Neural cell (in vitro differentiated cells): ENCODE measurements at regions not wholly inside any gene's neighbourhood (a gene's known extent, or its start where the extent isn't known, plus 50 kb on each side); places are given as distances from the start of the nearest gene placed in this dataset.
A peak's percentile ranks its signal among the peaks of the same experiment; 100 is the strongest.

Experiments used
- H2AFZ ChIP-seq: fragments of 200-600, 300-800 bp; sonication (generic), shearing (Covaris generic); 2 replicates; pipeline ENCODE4 v1.6.0; 2014; ENCODE audit warnings: low read depth, mild to moderate bottlenecking, antibody characterized with exemption, low read length, moderate library complexity
- H3F3A ChIP-seq: fragments of 200-600 bp; shearing (Covaris generic); 2 replicates; pipeline ENCODE4 v1.6.1; 2016; ENCODE audit warnings: mild to moderate bottlenecking, moderate library complexity, mixed read lengths, antibody characterized with exemption, low read length; ENCODE audit not compliant: insufficient read depth, poor library complexity, severe bottlenecking
- H3K27ac ChIP-seq: fragments of 200-600, 300-800 bp; sonication (generic), shearing (Covaris generic); 2 replicates; pipeline ENCODE4 v1.5.1; 2014; ENCODE audit warnings: mild to moderate bottlenecking, low read length, moderate library complexity
- H3K27me3 ChIP-seq: fragments of 300-800, 200-600 bp; sonication (generic), shearing (Covaris generic); 2 replicates; pipeline ENCODE4 v1.6.0; 2014; ENCODE audit warnings: mild to moderate bottlenecking, low read depth, low read length, moderate library complexity; ENCODE audit not compliant: insufficient read depth
- H3K36me3 ChIP-seq: fragments of 300-800, 200-600 bp; sonication (generic), shearing (Covaris generic); 2 replicates; pipeline ENCODE4 v1.5.1; 2014; ENCODE audit warnings: mild to moderate bottlenecking, antibody characterized with exemption, low read length, moderate library complexity; ENCODE audit not compliant: insufficient read depth
- H3K4me2 ChIP-seq: fragments of 300-800, 200-600 bp; sonication (generic), shearing (Covaris generic); 2 replicates; pipeline ENCODE4 v1.6.0; 2014; ENCODE audit warnings: mild to moderate bottlenecking, low read length
- H3K4me3 ChIP-seq: fragments of 300-800, 200-600 bp; sonication (generic), shearing (Covaris generic); 2 replicates; pipeline ENCODE4 v1.5.1; 2014; ENCODE audit warnings: mild to moderate bottlenecking, low read length, moderate library complexity
- H3K79me2 ChIP-seq: fragments of 200-600 bp; shearing (Covaris generic); replicated peaks from 2 replicates; pipeline ENCODE4 v1.6.0; 2014; ENCODE audit warnings: mild to moderate bottlenecking, low read length, moderate library complexity; ENCODE audit not compliant: insufficient read depth
- H3K9ac ChIP-seq: fragments of 300-800, 200-600 bp; sonication (generic), shearing (Covaris generic); 2 replicates; pipeline ENCODE4 v1.6.1; 2016; ENCODE audit warnings: mild to moderate bottlenecking, low read length, mixed read lengths
- H3K9me2 ChIP-seq: fragments of 200-600 bp; shearing (Covaris generic); 2 replicates; pipeline ENCODE4 v1.6.1; 2016; ENCODE audit warnings: mild to moderate bottlenecking, low read length, mixed read lengths; ENCODE audit not compliant: insufficient read depth
- H3K9me3 ChIP-seq: fragments of 200-600, 300-800 bp; sonication (generic), shearing (Covaris generic); 2 replicates; pipeline ENCODE4 v1.6.1; 2016; ENCODE audit warnings: mild to moderate bottlenecking, mixed run types, low read length, moderate library complexity, mixed read lengths
- H4K20me1 ChIP-seq: fragments of 200-600 bp; shearing (Covaris generic); 2 replicates; pipeline ENCODE4 v1.6.1; 2016; ENCODE audit warnings: mild to moderate bottlenecking, mixed run types; ENCODE audit not compliant: insufficient read depth
- CTCF ChIP-seq: fragments of 450-650 bp; IDR thresholded peaks from 2 replicates; pipeline ENCODE4 v1.5.1; 2014; ENCODE audit warnings: antibody characterized with exemption, mild to moderate bottlenecking, moderate library complexity; ENCODE audit not compliant: poor library complexity, severe bottlenecking
- EP300 ChIP-seq: fragments of 450-650 bp; conservative IDR thresholded peaks from 2 replicates; pipeline ENCODE4 v1.6.1; 2014; ENCODE audit warnings: antibody characterized with exemption, mild to moderate bottlenecking, moderate library complexity; ENCODE audit not compliant: poor library complexity, severe bottlenecking
- EZH2 ChIP-seq: fragments of 200-600, 300-800 bp; shearing (Covaris generic), sonication (generic); IDR thresholded peaks from 2 replicates; pipeline ENCODE4 v1.6.1; 2014; ENCODE audit warnings: antibody characterized with exemption, low read length, borderline replicate concordance, mild to moderate bottlenecking; ENCODE audit not compliant: insufficient read depth, poor library complexity, severe bottlenecking
- MXI1 ChIP-seq: fragments of 450-650 bp; conservative IDR thresholded peaks from 2 replicates; pipeline ENCODE4 v1.6.1; 2014; ENCODE audit warnings: antibody characterized with exemption, mild to moderate bottlenecking; ENCODE audit not compliant: poor library complexity, severe bottlenecking
- POLR2AphosphoS5 ChIP-seq: IDR thresholded peaks from 2 replicates; pipeline ENCODE4 v1.6.1; 2012
- RAD21 ChIP-seq: fragments of 450-650 bp; conservative IDR thresholded peaks from 2 replicates; pipeline ENCODE4 v1.6.1; 2014; ENCODE audit warnings: antibody characterized with exemption, mild to moderate bottlenecking, moderate library complexity
- REST ChIP-seq: IDR thresholded peaks from 2 replicates; pipeline ENCODE4 v1.6.1; 2012; ENCODE audit warnings: borderline replicate concordance
- SMC3 ChIP-seq: fragments of 450-650 bp; conservative IDR thresholded peaks from 2 replicates; pipeline ENCODE4 v1.6.1; 2014; ENCODE audit warnings: antibody characterized with exemption, mild to moderate bottlenecking, moderate library complexity; ENCODE audit not compliant: poor library complexity
- TAF1 ChIP-seq: IDR thresholded peaks from 2 replicates; pipeline ENCODE4 v1.6.1; 2012; ENCODE audit warnings: low read depth

GRCh38 chr2:22375096-22375495, 1009.9 kb upstream of the KLHL29 start:
- Histone ChIP-seq H2AFZ (no peak overlapping the region), H3K36me3 (no peaks in the 10 kb centered on the region), H3K9me3 (no peaks in the 10 kb centered on the region), H4K20me1 (no peaks in the 10 kb centered on the region), H3K4me2 (no peak overlapping the region), H3K27me3 (no peaks in the 10 kb centered on the region), H3F3A (no peaks in the 10 kb centered on the region), H3K27ac (no peak overlapping the region), H3K4me3 (no peak overlapping the region), H3K9ac (no peak overlapping the region), H3K79me2 (no peaks in the 10 kb centered on the region), H3K9me2 (no peaks in the 10 kb centered on the region)
- TF ChIP-seq REST, result no peak
- TF ChIP-seq CTCF, result no peak
- no peak for TF ChIP-seq MXI1
- no peak for TF ChIP-seq EP300
- TF ChIP-seq TAF1, result no peak

- H3K9ac ChIP-seq, result peak overlapping the region; percentile 50
- no peaks in the 10 kb centered on the region for H3K36me3 ChIP-seq
- no peaks in the 10 kb centered on the region for H4K20me1 ChIP-seq
- peak overlapping the region; percentile 55 for H3K4me3 ChIP-seq
- H3K4me2 ChIP-seq, result peak overlapping the region; percentile 53
- H2AFZ ChIP-seq, result peak overlapping the region; percentile 17
- TF ChIP-seq RAD21 (peak; percentile 59), MXI1 (no peak), CTCF (peak; percentile 16), EP300 (peak; percentile 83), REST (peak; percentile 99), EZH2 (no peak), TAF1 (no peak), SMC3 (peak; percentile 51), POLR2AphosphoS5 (peak; percentile 77)
- no peaks in the 10 kb centered on the region for H3F3A ChIP-seq
- H3K9me3 ChIP-seq, result no peaks in the 10 kb centered on the region
- H3K9me2 ChIP-seq, result no peaks in the 10 kb centered on the region
- H3K79me2 ChIP-seq, result no peaks in the 10 kb centered on the region
- no peaks in the 10 kb centered on the region for H3K27me3 ChIP-seq
- H3K27ac ChIP-seq, result peak overlapping the region; percentile 85
Observed at GRCh38 chr2:22377268-22377667, 1007.7 kb upstream of the KLHL29 start.
